Chondrocyte (in vitro differentiated cells): ENCODE measurements at regions not wholly inside any gene's neighbourhood (a gene's known extent, or its start where the extent isn't known, plus 50 kb on each side); places are given as distances from the start of the nearest gene placed in this dataset.
"Not testable (repeated sequence)": the region's sequence is repeated elsewhere in the genome, so short reads cannot be mapped to it uniquely, and the experiment has no call there.

ENCODE experiments used
- DNase-seq: peaks from one replicate; pipeline ENCODE4 v3.0.0; 2021; ENCODE audit warnings: mixed read lengths, low spot score
- H3K27ac Mint-ChIP-seq: one replicate; pipeline ENCODE4 v1.8.0; 2021; ENCODE audit warnings: mild to moderate bottlenecking, moderate library complexity, mixed read lengths; ENCODE audit not compliant: unreplicated experiment
- H3K27me3 Mint-ChIP-seq: 2 replicates; pipeline ENCODE4 v1.8.0; 2021; ENCODE audit warnings: low read depth, mixed read lengths
- H3K36me3 Mint-ChIP-seq: 2 replicates; pipeline ENCODE4 v1.8.0; 2021; ENCODE audit warnings: low read depth, mixed read lengths
- H3K4me1 Mint-ChIP-seq: 2 replicates; pipeline ENCODE4 v1.8.0; 2021; ENCODE audit warnings: low read depth, mild to moderate bottlenecking, mixed read lengths
- H3K4me3 Mint-ChIP-seq: one replicate; pipeline ENCODE4 v1.8.0; 2021; ENCODE audit warnings: mild to moderate bottlenecking, moderate library complexity, mixed read lengths; ENCODE audit not compliant: unreplicated experiment
- H3K9me3 Mint-ChIP-seq: 2 replicates; pipeline ENCODE4 v1.8.0; 2021; ENCODE audit warnings: low read depth, mixed read lengths
- CTCF ChIP-seq: fragments of 200-600 bp; sonication (generic); IDR thresholded peaks from 2 replicates; pipeline ENCODE4 v1.5.0; 2021; ENCODE audit warnings: antibody characterized with exemption, mild to moderate bottlenecking, moderate library complexity

GRCh38 chr5:56669534-56670483, 145.5 kb upstream of the MAP3K1 start:
- Mint-ChIP-seq H3K9me3 (peaks cover 9% of the 10 kb centered on the region), H3K27ac (no peak overlapping the region), H3K36me3 (no peaks in the 10 kb centered on the region), H3K4me3 (no peak overlapping the region), H3K27me3 (no peaks in the 10 kb centered on the region), H3K4me1 (peaks cover 7% of the 10 kb centered on the region)
- no peak for DNase-seq
- TF ChIP-seq CTCF = no peak

DNA sequence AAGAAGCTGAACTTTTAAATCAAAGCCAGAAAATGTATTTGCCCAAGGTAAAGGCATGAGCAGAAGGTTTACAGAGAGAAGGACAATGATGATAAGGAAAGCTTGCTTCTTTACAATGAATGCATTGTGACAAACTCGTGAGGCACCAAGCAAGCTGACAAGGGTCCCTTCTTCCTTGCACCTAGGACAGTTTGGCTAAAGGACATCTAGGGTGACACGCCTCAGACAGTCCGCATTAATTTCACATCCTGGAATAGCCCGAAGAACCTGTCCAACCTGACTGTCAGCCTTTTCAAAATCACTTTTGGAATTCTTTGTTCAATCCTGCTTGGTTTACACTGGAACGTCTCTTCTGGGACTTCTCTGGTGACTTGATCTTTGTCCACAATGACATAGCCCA, 146.4 kb upstream of the MAP3K1 start:
- Mint-ChIP-seq H3K27ac (no peak overlapping the region), H3K4me3 (no peak overlapping the region), H3K27me3 (no peaks in the 10 kb centered on the region), H3K9me3 (peaks cover 9% of the 10 kb centered on the region), H3K36me3 (no peaks in the 10 kb centered on the region), H3K4me1 (peaks cover 4% of the 10 kb centered on the region)
- TF ChIP-seq CTCF = no peak
- no peak for DNase-seq

DNA sequence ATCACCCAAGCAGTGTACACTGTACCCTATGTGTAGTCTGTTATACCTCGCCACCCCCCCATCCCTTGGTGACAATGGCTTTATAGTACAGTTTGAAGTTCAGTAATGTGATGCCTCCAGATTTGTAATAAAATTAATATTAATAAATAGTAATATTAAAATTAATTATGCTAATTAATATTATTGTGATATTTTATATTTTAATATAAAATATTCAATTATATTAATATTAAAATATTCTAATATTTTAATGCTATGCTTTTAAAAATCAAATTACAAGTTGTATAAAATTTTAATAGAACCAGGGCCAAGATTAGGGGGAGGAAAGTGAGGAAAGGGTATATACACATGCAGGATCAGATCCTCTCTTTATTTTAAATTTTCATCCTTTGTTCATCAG, 147.7 kb upstream of the MAP3K1 start:
- no peak for DNase-seq
- no peaks in the 10 kb centered on the region for H3K36me3 Mint-ChIP-seq
- H3K27ac Mint-ChIP-seq = no peak overlapping the region
- H3K4me3 Mint-ChIP-seq = no peak overlapping the region
- no peaks in the 10 kb centered on the region for H3K27me3 Mint-ChIP-seq
- TF ChIP-seq CTCF = no peak
- peaks cover 9% of the 10 kb centered on the region for H3K9me3 Mint-ChIP-seq
- H3K4me1 Mint-ChIP-seq = peaks cover 4% of the 10 kb centered on the region

GRCh38 chr5:56666901-56667300, 148.4 kb upstream of the MAP3K1 start:
- DNase-seq = no peak
- Mint-ChIP-seq H3K27me3 (no peaks in the 10 kb centered on the region), H3K4me1 (peaks cover 4% of the 10 kb centered on the region), H3K9me3 (peaks cover 9% of the 10 kb centered on the region), H3K4me3 (no peak overlapping the region), H3K36me3 (no peaks in the 10 kb centered on the region), H3K27ac (no peak overlapping the region)
- no peak for TF ChIP-seq CTCF

- H3K36me3 Mint-ChIP-seq, H3K4me1 Mint-ChIP-seq, H3K4me3 Mint-ChIP-seq, H3K27ac Mint-ChIP-seq, H3K27me3 Mint-ChIP-seq, DNase-seq, H3K9me3 Mint-ChIP-seq: not testable (repeated sequence)
Observed at GRCh38 chr5:56665117-56665516, 150.2 kb upstream of the MAP3K1 start.

- Mint-ChIP-seq H3K9me3 (peaks cover 9% of the 10 kb centered on the region), H3K27me3 (no peaks in the 10 kb centered on the region), H3K4me1 (no peaks in the 10 kb centered on the region), H3K36me3 (no peaks in the 10 kb centered on the region), H3K27ac (no peak overlapping the region), H3K4me3 (no peak overlapping the region)
- TF ChIP-seq CTCF = no peak
- DNase-seq = no peak
Observed at GRCh38 chr5:56664025-56664424, 151.3 kb upstream of the MAP3K1 start.
